HCT116 (cell line): ENCODE measurements at regions not wholly inside any gene's neighbourhood (a gene's known extent, or its start where the extent isn't known, plus 50 kb on each side); places are given as distances from the start of the nearest gene placed in this dataset.

Source experiments
- ATAC-seq: fragments of 200-7000 bp; cut with Tn5 transposase; 2 replicates; pipeline ENCODE4 v1.9.1; 2020; ENCODE audit warnings: mild to moderate bottlenecking, moderate library complexity
- BruUV-seq: library from RNA; stranded (reverse); fragments of 400-500 nt; replicated peaks from 2 replicates; lab custom pipeline; 2021; lab: Mats Ljungman, UMichigan
- CTCF ChIA-PET: fragments of 300-600 bp; sonication (Branson Sonifier 250); formaldehyde crosslinking; loops from one replicate; lab custom pipeline; 2021; ENCODE audit warnings: antibody characterized with exemption; lab: Charles Lee
- POLR2A ChIA-PET: fragments of 300-600, 350-600 bp; sonication (Branson Sonifier 250); formaldehyde crosslinking; loops from one replicate; lab custom pipeline; 2021; ENCODE audit warnings: antibody characterized with exemption; lab: Charles Lee
- RAD21 ChIA-PET, 2 experiments: fragments of 300-600 bp; sonication (Branson Sonifier 250); formaldehyde crosslinking; loops; one replicate each; lab custom pipeline; 2023; ENCODE audit warnings: low total read pairs in 2 of 2; ENCODE audit not compliant: uncharacterized antibody in 2 of 2, unreplicated experiment in 2 of 2, low non-redundant PET in 1 of 2; lab: Charles Lee
- DNase-seq: peaks from one replicate; pipeline ENCODE4 v3.0.0-alpha.2; 2010; ENCODE audit warnings: low read depth, low spot score
- H2AFZ ChIP-seq: fragments of 200-600 bp; shearing (Covaris generic), sonication (generic); 2 replicates; pipeline ENCODE4 v1.6.1; 2017; ENCODE audit warnings: low read depth, mixed run types, mixed read lengths, antibody characterized with exemption, low read length; ENCODE audit not compliant: poor library complexity, severe bottlenecking
- H3K27ac ChIP-seq: 2 replicates; pipeline ENCODE4 v1.5.1; 2012; ENCODE audit warnings: low read depth, low read length
- H3K27me3 ChIP-seq: fragments of 200-600 bp; sonication (generic); 2 replicates; pipeline ENCODE4 v1.6.1; 2016; ENCODE audit warnings: mixed run types, low read length, mixed read lengths; ENCODE audit not compliant: insufficient read depth
- H3K36me3 ChIP-seq, 2 experiments: fragments of 200-500 bp in 1 of 2; fragments of 200-600 bp in 1 of 2; sonication (Bioruptor generic) in 1 of 2; sonication (generic) in 1 of 2; 2 replicates each; pipeline versions ENCODE4 v1.5.1 to v1.6.1; 2014 to 2016; ENCODE audit warnings: low read length in 2 of 2, inconsistent platforms in 1 of 2, mixed read lengths in 1 of 2, mixed run types in 1 of 2; ENCODE audit not compliant: insufficient read depth in 2 of 2, control insufficient read depth in 1 of 2
- H3K4me1 ChIP-seq, 2 experiments: fragments of 200-600 bp in 1 of 2; sonication (generic) in 1 of 2; 2 replicates each; pipeline versions ENCODE4 v1.5.1 to v1.6.1; 2012 to 2017; ENCODE audit warnings: low read length in 2 of 2, inconsistent platforms in 1 of 2, mild to moderate bottlenecking in 1 of 2, mixed read lengths in 1 of 2, mixed run types in 1 of 2, moderate library complexity in 1 of 2; ENCODE audit not compliant: insufficient read depth in 2 of 2, control insufficient read depth in 1 of 2
- H3K4me2 ChIP-seq: fragments of 200-600 bp; sonication (generic); 2 replicates; pipeline ENCODE4 v1.6.1; 2017; ENCODE audit warnings: mixed run types, low read length, mixed read lengths
- H3K4me3 ChIP-seq, 2 experiments: fragments of 200-600 bp in 1 of 2; sonication (generic) in 1 of 2; replicated peaks in 1 of 2; 2 replicates each; pipeline ENCODE4 v1.5.1; 2011 to 2016; ENCODE audit warnings: low read length in 2 of 2, control low read depth in 1 of 2, low read depth in 1 of 2, mild to moderate bottlenecking in 1 of 2, mixed read lengths in 1 of 2, mixed run types in 1 of 2
- H3K79me2 ChIP-seq: fragments of 200-600 bp; sonication (generic); 2 replicates; pipeline ENCODE4 v1.6.1; 2017; ENCODE audit warnings: mild to moderate bottlenecking, mixed run types, low read length, moderate library complexity, mixed read lengths; ENCODE audit not compliant: insufficient read depth
- H3K9ac ChIP-seq: fragments of 200-600 bp; sonication (generic); 2 replicates; pipeline ENCODE4 v1.6.1; 2016; ENCODE audit warnings: low read length, mixed read lengths
- H3K9me2 ChIP-seq: fragments of 200-600 bp; sonication (generic), shearing (Covaris generic); 2 replicates; pipeline ENCODE4 v1.6.1; 2017; ENCODE audit warnings: mixed run types, mild to moderate bottlenecking, moderate library complexity; ENCODE audit not compliant: insufficient read depth
- H3K9me3 ChIP-seq, 2 experiments: fragments of 200-500 bp in 1 of 2; fragments of 200-600 bp in 1 of 2; sonication (Bioruptor generic) in 1 of 2; sonication (generic) in 1 of 2; 2 replicates each; pipeline ENCODE4 v1.6.1; 2014 to 2017; ENCODE audit warnings: low read length in 2 of 2, mixed read lengths in 2 of 2, inconsistent platforms in 1 of 2, low read depth in 1 of 2, mild to moderate bottlenecking in 1 of 2, mixed run types in 1 of 2, moderate library complexity in 1 of 2; ENCODE audit not compliant: control insufficient read depth in 1 of 2, insufficient read depth in 1 of 2
- H4K20me1 ChIP-seq: fragments of 200-600 bp; sonication (generic), shearing (Covaris generic); 2 replicates; pipeline ENCODE4 v1.6.1; 2017; ENCODE audit warnings: mixed run types, mild to moderate bottlenecking, moderate library complexity; ENCODE audit not compliant: insufficient read depth
- CBX3 ChIP-seq: IDR thresholded peaks from 2 replicates; pipeline ENCODE4 v1.6.1; 2012; ENCODE audit warnings: low read depth
- EGR1 ChIP-seq: IDR thresholded peaks from 2 replicates; pipeline ENCODE4 v1.6.1; 2012; ENCODE audit warnings: low read depth
- ELF1 ChIP-seq: IDR thresholded peaks from 2 replicates; pipeline ENCODE4 v1.6.1; 2012; ENCODE audit warnings: low read depth, borderline replicate concordance
- EZH2 ChIP-seq: fragments of 200-600 bp; sonication (generic); IDR thresholded peaks from 2 replicates; pipeline ENCODE4 v1.6.1; 2017; ENCODE audit warnings: antibody characterized with exemption, mixed run types
- EZH2phosphoT487 ChIP-seq: fragments of 200-600 bp; IDR thresholded peaks from 2 replicates; pipeline ENCODE4 v1.6.1; 2018; ENCODE audit warnings: antibody characterized with exemption, borderline replicate concordance
- JUND ChIP-seq: IDR thresholded peaks from 2 replicates; pipeline ENCODE4 v1.6.1; 2012
- RAD21 ChIP-seq: IDR thresholded peaks from 2 replicates; pipeline ENCODE4 v1.6.1; 2012; ENCODE audit warnings: low read depth, mild to moderate bottlenecking
- SIN3A ChIP-seq: IDR thresholded peaks from 2 replicates; pipeline ENCODE4 v1.6.1; 2012; ENCODE audit warnings: low read depth
- SP1 ChIP-seq: IDR thresholded peaks from 2 replicates; pipeline ENCODE4 v1.6.1; 2012; ENCODE audit warnings: low read depth
- SRF ChIP-seq: IDR thresholded peaks from 2 replicates; pipeline ENCODE4 v1.6.1; 2012; ENCODE audit warnings: low read depth
- TCF7L2 ChIP-seq: IDR thresholded peaks from 2 replicates; pipeline ENCODE4 v1.7.0; 2011; ENCODE audit warnings: borderline replicate concordance, inconsistent platforms; ENCODE audit not compliant: insufficient read depth, insufficient read length; ENCODE audit errors: extremely low read depth
- ZNF274 ChIP-seq: fragments of 200-500 bp; sonication (Bioruptor generic); IDR thresholded peaks from 2 replicates; pipeline ENCODE4 v1.6.1; 2014; ENCODE audit warnings: mild to moderate bottlenecking, low read depth, low read length, inconsistent platforms
- intact Hi-C: fragments of 100-400 bp; cut with micrococcal nuclease; formaldehyde crosslinking; loops from 2 replicates; pipeline ENCODE4 v1.10.0; 2022
- TF ChIP-seq, protein P1 (sequence below): IDR thresholded peaks from 2 replicates; pipeline ENCODE4 v1.6.1; 2012
- TF ChIP-seq, protein P2 (sequence below): IDR thresholded peaks from 2 replicates; pipeline ENCODE4 v1.6.1; 2012
- TF ChIP-seq, protein P3 (sequence below): IDR thresholded peaks from 2 replicates; pipeline ENCODE4 v1.6.1; 2011; ENCODE audit warnings: mild to moderate bottlenecking, low read length, moderate library complexity; ENCODE audit not compliant: insufficient replicate concordance; ENCODE audit errors: extremely low read depth
- TF ChIP-seq, protein P4 (sequence below): IDR thresholded peaks from 2 replicates; pipeline ENCODE4 v1.6.1; 2012; ENCODE audit warnings: low read depth

- no peaks in the 10 kb centered on the region for H3K79me2 ChIP-seq
- no peak overlapping the region for H3K4me2 ChIP-seq
- CTCF ChIA-PET: no interaction called here
- H3K9me2 ChIP-seq: no peaks in the 10 kb centered on the region
- no peak overlapping the region for H3K9ac ChIP-seq
- H3K4me3 ChIP-seq: no peak overlapping the region
- POLR2A ChIA-PET: no interaction called here
- H3K4me1 ChIP-seq: no peaks in the 10 kb centered on the region
- ATAC-seq: no peak
- intact Hi-C loops: no loop called here
- RAD21 ChIA-PET: no interaction called here
- no peaks in the 10 kb centered on the region for H3K27me3 ChIP-seq
- no peaks in the 10 kb centered on the region for H4K20me1 ChIP-seq
- no TSS peak for BruUV-seq
- peaks cover 3 to 24% of the 10 kb centered on the region in 2 experiments; a peak in 2 of 4 replicates for H3K9me3 ChIP-seq
- TF ChIP-seq ZNF274 (no peak), TCF7L2 (no peak), EGR1 (no peak), CBX3 (no peak), JUND (no peak), SP1 (no peak), EZH2phosphoT487 (no peak), RAD21 (no peak), ELF1 (no peak), EZH2 (no peak), SIN3A (no peak), SRF (no peak)
- TF ChIP-seq, protein P1, sequence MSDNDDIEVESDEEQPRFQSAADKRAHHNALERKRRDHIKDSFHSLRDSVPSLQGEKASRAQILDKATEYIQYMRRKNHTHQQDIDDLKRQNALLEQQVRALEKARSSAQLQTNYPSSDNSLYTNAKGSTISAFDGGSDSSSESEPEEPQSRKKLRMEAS: no peak
- TF ChIP-seq, protein P2, sequence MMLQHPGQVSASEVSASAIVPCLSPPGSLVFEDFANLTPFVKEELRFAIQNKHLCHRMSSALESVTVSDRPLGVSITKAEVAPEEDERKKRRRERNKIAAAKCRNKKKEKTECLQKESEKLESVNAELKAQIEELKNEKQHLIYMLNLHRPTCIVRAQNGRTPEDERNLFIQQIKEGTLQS: no peak
- TF ChIP-seq, protein P3, sequence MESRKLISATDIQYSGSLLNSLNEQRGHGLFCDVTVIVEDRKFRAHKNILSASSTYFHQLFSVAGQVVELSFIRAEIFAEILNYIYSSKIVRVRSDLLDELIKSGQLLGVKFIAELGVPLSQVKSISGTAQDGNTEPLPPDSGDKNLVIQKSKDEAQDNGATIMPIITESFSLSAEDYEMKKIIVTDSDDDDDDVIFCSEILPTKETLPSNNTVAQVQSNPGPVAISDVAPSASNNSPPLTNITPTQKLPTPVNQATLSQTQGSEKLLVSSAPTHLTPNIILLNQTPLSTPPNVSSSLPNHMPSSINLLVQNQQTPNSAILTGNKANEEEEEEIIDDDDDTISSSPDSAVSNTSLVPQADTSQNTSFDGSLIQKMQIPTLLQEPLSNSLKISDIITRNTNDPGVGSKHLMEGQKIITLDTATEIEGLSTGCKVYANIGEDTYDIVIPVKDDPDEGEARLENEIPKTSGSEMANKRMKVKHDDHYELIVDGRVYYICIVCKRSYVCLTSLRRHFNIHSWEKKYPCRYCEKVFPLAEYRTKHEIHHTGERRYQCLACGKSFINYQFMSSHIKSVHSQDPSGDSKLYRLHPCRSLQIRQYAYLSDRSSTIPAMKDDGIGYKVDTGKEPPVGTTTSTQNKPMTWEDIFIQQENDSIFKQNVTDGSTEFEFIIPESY: no peak
- TF ChIP-seq, protein P4, sequence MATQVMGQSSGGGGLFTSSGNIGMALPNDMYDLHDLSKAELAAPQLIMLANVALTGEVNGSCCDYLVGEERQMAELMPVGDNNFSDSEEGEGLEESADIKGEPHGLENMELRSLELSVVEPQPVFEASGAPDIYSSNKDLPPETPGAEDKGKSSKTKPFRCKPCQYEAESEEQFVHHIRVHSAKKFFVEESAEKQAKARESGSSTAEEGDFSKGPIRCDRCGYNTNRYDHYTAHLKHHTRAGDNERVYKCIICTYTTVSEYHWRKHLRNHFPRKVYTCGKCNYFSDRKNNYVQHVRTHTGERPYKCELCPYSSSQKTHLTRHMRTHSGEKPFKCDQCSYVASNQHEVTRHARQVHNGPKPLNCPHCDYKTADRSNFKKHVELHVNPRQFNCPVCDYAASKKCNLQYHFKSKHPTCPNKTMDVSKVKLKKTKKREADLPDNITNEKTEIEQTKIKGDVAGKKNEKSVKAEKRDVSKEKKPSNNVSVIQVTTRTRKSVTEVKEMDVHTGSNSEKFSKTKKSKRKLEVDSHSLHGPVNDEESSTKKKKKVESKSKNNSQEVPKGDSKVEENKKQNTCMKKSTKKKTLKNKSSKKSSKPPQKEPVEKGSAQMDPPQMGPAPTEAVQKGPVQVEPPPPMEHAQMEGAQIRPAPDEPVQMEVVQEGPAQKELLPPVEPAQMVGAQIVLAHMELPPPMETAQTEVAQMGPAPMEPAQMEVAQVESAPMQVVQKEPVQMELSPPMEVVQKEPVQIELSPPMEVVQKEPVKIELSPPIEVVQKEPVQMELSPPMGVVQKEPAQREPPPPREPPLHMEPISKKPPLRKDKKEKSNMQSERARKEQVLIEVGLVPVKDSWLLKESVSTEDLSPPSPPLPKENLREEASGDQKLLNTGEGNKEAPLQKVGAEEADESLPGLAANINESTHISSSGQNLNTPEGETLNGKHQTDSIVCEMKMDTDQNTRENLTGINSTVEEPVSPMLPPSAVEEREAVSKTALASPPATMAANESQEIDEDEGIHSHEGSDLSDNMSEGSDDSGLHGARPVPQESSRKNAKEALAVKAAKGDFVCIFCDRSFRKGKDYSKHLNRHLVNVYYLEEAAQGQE: no peak
- TF ChIP-seq, all 23 proteins: peak for 0
- Histone ChIP-seq H3K36me3 (no peaks in the 10 kb centered on the region), H3K27ac (no peak overlapping the region), H2AFZ (no peak overlapping the region)
- no peak for DNase-seq
These were observed 483.6 kb upstream of the EPHA6 start for GRCh38 chr3:96330795-96331194.
